ENCODE measurements at regions not wholly inside any gene's neighbourhood (a gene's known extent, or its start where the extent isn't known, plus 50 kb on each side); places are given as distances from the start of the nearest gene placed in this dataset.

DNA sequence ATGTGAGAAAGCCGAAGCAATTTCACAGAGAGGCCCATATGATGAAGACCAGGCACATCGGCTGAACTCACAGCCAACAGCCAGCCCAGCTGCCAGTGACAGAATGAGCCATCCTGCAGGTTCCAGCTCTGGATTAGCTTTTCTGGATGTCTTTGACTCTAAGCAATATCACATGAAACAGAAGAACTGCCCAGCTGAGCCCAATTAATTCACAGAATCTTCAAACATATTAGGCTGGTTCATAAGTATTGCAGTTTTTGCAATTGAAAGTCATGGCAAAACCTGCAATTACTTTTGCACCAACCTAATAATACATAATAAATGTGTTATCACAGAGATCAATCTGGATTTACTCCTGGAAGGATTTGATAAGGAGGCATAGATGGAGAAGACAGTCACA, 299.9 kb downstream of the RAB28 start:
- no peak overlapping the region for H2AFZ ChIP-seq (ENCODE audit: control insufficient read depth, low read length)
- no peaks in the 10 kb centered on the region for H3K9me3 ChIP-seq (ENCODE audit: control insufficient read depth, low read depth, low read length)
- dilution Hi-C loops (cut with MboI; ENCODE audit: extremely low pct_ligation_motif_present, low sequenced_read_pairs) = no loop called here
- H3K9me1 ChIP-seq (ENCODE audit: control insufficient read depth, extremely low read depth, insufficient read depth, low read length) = no peaks in the 10 kb centered on the region
- H3K4me2 ChIP-seq (ENCODE audit: control insufficient read depth, extremely low read depth, insufficient read depth, low read depth, low read length) = no peak overlapping the region
- H3K36me3 ChIP-seq (ENCODE audit: control insufficient read depth in 2 of 2, extremely low read depth in 1 of 2, insufficient read depth in 2 of 2, low read length in 2 of 2) = no peaks in the 10 kb centered on the region
- no peak overlapping the region for H3K9ac ChIP-seq (ENCODE audit: control insufficient read depth, extremely low read depth, insufficient read depth, low read length)
- no peaks in the 10 kb centered on the region for H3K4me1 ChIP-seq (ENCODE audit: control insufficient read depth, extremely low read depth, insufficient read depth, low read length)
- H3K27me3 ChIP-seq (ENCODE audit: control insufficient read depth, extremely low read depth, insufficient read depth, low read length) = no peaks in the 10 kb centered on the region
- no peaks in the 10 kb centered on the region for H4K20me1 ChIP-seq (ENCODE audit: control insufficient read depth, extremely low read depth, insufficient read depth, low read length)
- H3K79me2 ChIP-seq (ENCODE audit: control insufficient read depth, insufficient read depth, low read length) = no peaks in the 10 kb centered on the region
- TF ChIP-seq CTCF (optimal IDR thresholded peaks at IDR 0.05 in 1 of 3, IDR thresholded peaks at IDR 0.05 in 1 of 3, conservative IDR thresholded peaks at IDR 0.05 in 1 of 3; ENCODE audit: extremely low read depth in 1 of 3, insufficient read depth in 2 of 3, low read length in 3 of 3) = no peak
- no peak for TF ChIP-seq EZH2 (IDR thresholded peaks at IDR 0.05; ENCODE audit: low read length)
- FAIRE-seq (no peak), DNase-seq (ENCODE audit: low read depth, low spot score) (no peak)
- H3K27ac ChIP-seq (ENCODE audit: control insufficient read depth, insufficient read depth, low read length) = no peak overlapping the region
- no peak overlapping the region for H3K4me3 ChIP-seq (ENCODE audit: control insufficient read depth in 2 of 3, extremely low read depth in 1 of 3, insufficient read depth in 2 of 3, low read depth in 1 of 3, low read length in 3 of 3)

- Histone ChIP-seq H2AFZ (ENCODE audit: control insufficient read depth, low read length) (no peak overlapping the region), H3K9me3 (ENCODE audit: control insufficient read depth, low read depth, low read length) (no peaks in the 10 kb centered on the region)
These were observed 302.0 kb downstream of the RAB28 start for GRCh38 chr4:13182133-13182532.

More at GRCh38 chr4:13182133-13182532, 302.0 kb downstream of the RAB28 start:
- FAIRE-seq = no peak
- no peak overlapping the region for H3K27ac ChIP-seq (ENCODE audit: control insufficient read depth, insufficient read depth, low read length)
- H3K9ac ChIP-seq (ENCODE audit: control insufficient read depth, extremely low read depth, insufficient read depth, low read length) = no peak overlapping the region
- no peaks in the 10 kb centered on the region for H3K4me1 ChIP-seq (ENCODE audit: control insufficient read depth, extremely low read depth, insufficient read depth, low read length)
- no peak for DNase-seq (ENCODE audit: low read depth, low spot score)
- no peak overlapping the region for H3K4me3 ChIP-seq (ENCODE audit: control insufficient read depth in 2 of 3, extremely low read depth in 1 of 3, insufficient read depth in 2 of 3, low read depth in 1 of 3, low read length in 3 of 3)
- dilution Hi-C loops (cut with MboI; ENCODE audit: extremely low pct_ligation_motif_present, low sequenced_read_pairs) = no loop called here
- H3K9me1 ChIP-seq (ENCODE audit: control insufficient read depth, extremely low read depth, insufficient read depth, low read length) = no peaks in the 10 kb centered on the region
- no peaks in the 10 kb centered on the region for H3K79me2 ChIP-seq (ENCODE audit: control insufficient read depth, insufficient read depth, low read length)
- H3K4me2 ChIP-seq (ENCODE audit: control insufficient read depth, extremely low read depth, insufficient read depth, low read depth, low read length) = no peak overlapping the region
- no peaks in the 10 kb centered on the region for H3K36me3 ChIP-seq (ENCODE audit: control insufficient read depth in 2 of 2, extremely low read depth in 1 of 2, insufficient read depth in 2 of 2, low read length in 2 of 2)
- TF ChIP-seq CTCF (optimal IDR thresholded peaks at IDR 0.05 in 1 of 3, IDR thresholded peaks at IDR 0.05 in 1 of 3, conservative IDR thresholded peaks at IDR 0.05 in 1 of 3; ENCODE audit: extremely low read depth in 1 of 3, insufficient read depth in 2 of 3, low read length in 3 of 3) = no peak
- TF ChIP-seq EZH2 (IDR thresholded peaks at IDR 0.05; ENCODE audit: low read length) = no peak
- H4K20me1 ChIP-seq (ENCODE audit: control insufficient read depth, extremely low read depth, insufficient read depth, low read length) = no peaks in the 10 kb centered on the region
- no peaks in the 10 kb centered on the region for H3K27me3 ChIP-seq (ENCODE audit: control insufficient read depth, extremely low read depth, insufficient read depth, low read length)

All from keratinocyte (primary cell).